Fibroblast of skin of right biceps (primary cell): ENCODE measurements at regions not wholly inside any gene's neighbourhood (a gene's known extent, or its start where the extent isn't known, plus 50 kb on each side); places are given as distances from the start of the nearest gene placed in this dataset.
"Not testable (repeated sequence)": the region's sequence is repeated elsewhere in the genome, so short reads cannot be mapped to it uniquely, and the experiment has no call there.

ENCODE experiments used
- DNase-seq: peaks from one replicate; pipeline ENCODE4 v3.0.0-alpha.2; 2013

- no peak for DNase-seq
These were observed 1221.5 kb downstream of the JRKL start for GRCh38 chr11:97611345-97611744.

- no peak for DNase-seq
These were observed 1224.8 kb downstream of the JRKL start for GRCh38 chr11:97614606-97615005.

- DNase-seq, result no peak
These were observed 1225.7 kb downstream of the JRKL start for GRCh38 chr11:97615546-97615945.

GRCh38 chr11:97617031-97617430, 1227.2 kb downstream of the JRKL start:
- no peak for DNase-seq

GRCh38 chr11:97620007-97620406, 1230.2 kb downstream of the JRKL start:
- no peak for DNase-seq

GRCh38 chr11:97621282-97621681, 1231.5 kb downstream of the JRKL start:
- DNase-seq, result no peak

- DNase-seq, result no peak
These were observed 1233.0 kb downstream of the JRKL start for GRCh38 chr11:97622795-97623194.

- not testable (repeated sequence) for DNase-seq
These were observed 1246.9 kb downstream of the JRKL start for GRCh38 chr11:97636741-97637140.

GRCh38 chr11:97637701-97638100, 1247.9 kb downstream of the JRKL start:
- no peak for DNase-seq

- no peak for DNase-seq
These were observed 1248.9 kb downstream of the JRKL start for GRCh38 chr11:97638641-97639224.

GRCh38 chr11:97641988-97642387, 1252.2 kb downstream of the JRKL start:
- no peak for DNase-seq

- no peak for DNase-seq
These were observed 1255.9 kb downstream of the JRKL start for GRCh38 chr11:97645736-97646135.

GRCh38 chr11:97656356-97656755, 1266.5 kb downstream of the JRKL start:
- DNase-seq, result no peak

GRCh38 chr11:97657852-97658251, 1268.0 kb downstream of the JRKL start:
- DNase-seq, result no peak

GRCh38 chr11:97667057-97667456, 1277.2 kb downstream of the JRKL start:
- no peak for DNase-seq

GRCh38 chr11:97683733-97684132, 1293.9 kb downstream of the JRKL start:
- DNase-seq, result no peak

GRCh38 chr11:97684486-97685439, 1295.0 kb downstream of the JRKL start:
- DNase-seq, result no peak

GRCh38 chr11:97685695-97686094, 1295.9 kb downstream of the JRKL start:
- DNase-seq, result no peak

- no peak for DNase-seq
These were observed 1297.3 kb downstream of the JRKL start for GRCh38 chr11:97687111-97687510.

GRCh38 chr11:97691061-97691460, 1301.2 kb downstream of the JRKL start:
- DNase-seq, result no peak

GRCh38 chr11:97702951-97703350, 1313.1 kb downstream of the JRKL start:
- no peak for DNase-seq

GRCh38 chr11:97703851-97704250, 1314.0 kb downstream of the JRKL start:
- DNase-seq, result no peak

- peak; percentile 38 for DNase-seq
These were observed 1315.3 kb upstream of the CNTN5 start for GRCh38 chr11:97705441-97705840.

GRCh38 chr11:97717922-97718321, 1302.8 kb upstream of the CNTN5 start:
- DNase-seq, result no peak
